GM23338 (cell line): ENCODE measurements at regions not wholly inside any gene's neighbourhood (a gene's known extent, or its start where the extent isn't known, plus 50 kb on each side); places are given as distances from the start of the nearest gene placed in this dataset.
A peak's percentile ranks its signal among the peaks of the same experiment; 100 is the strongest.

ENCODE experiments used
- ATAC-seq: fragments of 200-7000 bp; cut with Tn5 transposase; 3 replicates; pipeline ENCODE4 v1.9.1; 2020
- DNase-seq: peaks from one replicate; pipeline ENCODE4 v3.0.0-alpha.2; 2015; ENCODE audit warnings: low spot score
- H2AFZ ChIP-seq: fragments of 200-600 bp; sonication (generic); 2 replicates; pipeline ENCODE4 v1.8.0; 2016; ENCODE audit warnings: antibody characterized with exemption, mild to moderate bottlenecking, moderate library complexity
- H3F3A ChIP-seq: fragments of 200-600 bp; sonication (generic); replicated peaks from 2 replicates; pipeline ENCODE4 v1.8.0; 2017; ENCODE audit warnings: antibody characterized with exemption, mixed run types, low read depth
- H3K27ac ChIP-seq: fragments of 200-600 bp; sonication (generic); 2 replicates; pipeline ENCODE4 v1.6.1; 2016; ENCODE audit warnings: low read depth
- H3K27me3 ChIP-seq: fragments of 200-600 bp; sonication (generic); 2 replicates; pipeline ENCODE4 v1.8.0; 2016; ENCODE audit warnings: mild to moderate bottlenecking, mixed run types, moderate library complexity; ENCODE audit not compliant: insufficient read depth
- H3K36me3 ChIP-seq: fragments of 200-600 bp; sonication (generic); 2 replicates; pipeline ENCODE4 v1.8.0; 2016; ENCODE audit warnings: mild to moderate bottlenecking; ENCODE audit not compliant: insufficient read depth
- H3K4me1 ChIP-seq: fragments of 200-600 bp; sonication (generic); 2 replicates; pipeline ENCODE4 v1.8.0; 2016; ENCODE audit warnings: mild to moderate bottlenecking, moderate library complexity; ENCODE audit not compliant: insufficient read depth
- H3K4me2 ChIP-seq: fragments of 200-600 bp; sonication (generic); 2 replicates; pipeline ENCODE4 v1.7.1; 2017; ENCODE audit warnings: mixed run types
- H3K4me3 ChIP-seq: fragments of 200-600 bp; sonication (generic); 2 replicates; pipeline ENCODE4 v1.6.1; 2016; ENCODE audit warnings: mixed run types
- H3K79me2 ChIP-seq: fragments of 200-600 bp; sonication (generic); replicated peaks from 2 replicates; pipeline ENCODE4 v1.8.0; 2017; ENCODE audit warnings: mild to moderate bottlenecking; ENCODE audit not compliant: insufficient read depth
- H3K9me2 ChIP-seq: fragments of 200-600 bp; sonication (generic); 2 replicates; pipeline ENCODE4 v1.8.0; 2017; ENCODE audit not compliant: insufficient read depth
- H4K20me1 ChIP-seq: fragments of 200-600 bp; sonication (generic); replicated peaks from 2 replicates; pipeline ENCODE4 v1.8.0; 2017; ENCODE audit warnings: mild to moderate bottlenecking; ENCODE audit not compliant: insufficient read depth
- H3K27ac Mint-ChIP-seq: 2 replicates; pipeline ENCODE4 v1.8.0; 2020; ENCODE audit warnings: inconsistent platforms, mild to moderate bottlenecking, moderate library complexity, mixed read lengths
- H3K27me3 Mint-ChIP-seq: 3 replicates; pipeline ENCODE4 v1.8.0; 2022; ENCODE audit warnings: low read depth, mild to moderate bottlenecking, moderate library complexity, mixed read lengths, inconsistent platforms; ENCODE audit not compliant: insufficient read depth, poor library complexity
- H3K36me3 Mint-ChIP-seq: 3 replicates; pipeline ENCODE4 v1.8.0; 2021; ENCODE audit warnings: low read depth, mild to moderate bottlenecking, inconsistent platforms, moderate library complexity, mixed read lengths
- H3K4me1 Mint-ChIP-seq: 3 replicates; pipeline ENCODE4 v1.8.0; 2020; ENCODE audit warnings: mild to moderate bottlenecking, inconsistent platforms, mixed read lengths
- H3K4me3 Mint-ChIP-seq: 3 replicates; pipeline ENCODE4 v1.8.0; 2021; ENCODE audit warnings: moderate library complexity, mild to moderate bottlenecking, inconsistent platforms, mixed read lengths
- H3K9me3 Mint-ChIP-seq: 3 replicates; pipeline ENCODE4 v1.8.0; 2020; ENCODE audit warnings: moderate library complexity, mild to moderate bottlenecking, inconsistent platforms, mixed read lengths
- CREB1 ChIP-seq: fragments of 250-450 bp; sonication (Bioruptor Pico); IDR thresholded peaks from 2 replicates; pipeline ENCODE4 v1.5.0; 2020; ENCODE audit warnings: low read depth, mild to moderate bottlenecking, moderate library complexity
- CTCF ChIP-seq, 2 experiments: fragments of 200-600 bp in 1 of 2; sonication (generic) in 1 of 2; conservative IDR thresholded peaks; 2 replicates each; pipeline versions ENCODE4 v1.5.1 to v1.6.1; 2016 to 2017; ENCODE audit warnings: antibody characterized with exemption in 2 of 2, low read depth in 2 of 2, mild to moderate bottlenecking in 2 of 2, moderate library complexity in 1 of 2
- EZH2 ChIP-seq: fragments of 200-600 bp; sonication (generic); IDR thresholded peaks from one replicate; pipeline ENCODE4 v1.8.0; 2017; ENCODE audit warnings: antibody characterized with exemption, mild to moderate bottlenecking, low read depth; ENCODE audit not compliant: unreplicated experiment
- JUNB ChIP-seq: IDR thresholded peaks from one replicate; pipeline ENCODE4 v1.6.1; 2016; ENCODE audit warnings: antibody characterized with exemption; ENCODE audit not compliant: unreplicated experiment
- NANOG ChIP-seq: IDR thresholded peaks from 2 replicates; pipeline ENCODE4 v1.6.1; 2016; ENCODE audit warnings: antibody characterized with exemption, borderline replicate concordance
- POLR2AphosphoS5 ChIP-seq: IDR thresholded peaks from 2 replicates; pipeline ENCODE4 v1.6.1; 2016; ENCODE audit warnings: antibody characterized with exemption, low read depth
- STAT1 ChIP-seq: IDR thresholded peaks from one replicate; pipeline ENCODE4 v1.6.1; 2016; ENCODE audit warnings: antibody characterized with exemption; ENCODE audit not compliant: unreplicated experiment
- ZNF114 ChIP-seq: fragments of 250-450 bp; sonication (Bioruptor Pico); IDR thresholded peaks from 2 replicates; pipeline ENCODE4 v1.5.0; 2020; ENCODE audit warnings: mild to moderate bottlenecking, moderate library complexity

- peaks cover 13% of the 10 kb centered on the region for H3K4me1 Mint-ChIP-seq
These were observed 266.9 kb downstream of the RPS24 start for GRCh38 chr10:78300526-78300925.

GRCh38 chr10:78301481-78301880, 267.8 kb downstream of the RPS24 start:
- no peak overlapping the region for H3K4me3 ChIP-seq
- no peak overlapping the region for H3K27ac Mint-ChIP-seq
- H4K20me1 ChIP-seq: no peaks in the 10 kb centered on the region
- H3F3A ChIP-seq: no peaks in the 10 kb centered on the region
- peaks cover 10% of the 10 kb centered on the region for H3K4me1 ChIP-seq
- TF ChIP-seq STAT1 (no peak), NANOG (no peak), CREB1 (no peak), JUNB (no peak)
- no peak for ATAC-seq
- no peaks in the 10 kb centered on the region for H3K36me3 Mint-ChIP-seq
- H3K4me1 Mint-ChIP-seq: peaks cover 21% of the 10 kb centered on the region
- no peaks in the 10 kb centered on the region for H3K36me3 ChIP-seq
- no peaks in the 10 kb centered on the region for H3K79me2 ChIP-seq
- H3K27ac ChIP-seq: no peak overlapping the region
- H3K4me2 ChIP-seq: no peak overlapping the region
- H2AFZ ChIP-seq: peak overlapping the region; percentile 90; the same call in 1 of the 2 replicates
- H3K9me2 ChIP-seq: 0 out of 2 replicates have a peak, but pooled peaks cover 6% of the 10 kb centered on the region
- H3K27me3 ChIP-seq: no peaks in the 10 kb centered on the region
- DNase-seq: no peak
- no peak overlapping the region for H3K4me3 Mint-ChIP-seq
- peaks cover 11% of the 10 kb centered on the region for H3K27me3 Mint-ChIP-seq
- H3K9me3 Mint-ChIP-seq: peaks cover under 1% of the 10 kb centered on the region; the same call in 2 of the 3 replicates

More at GRCh38 chr10:78300526-78300925, 266.9 kb downstream of the RPS24 start:
- H3K4me1 ChIP-seq: peaks cover 10% of the 10 kb centered on the region
- no peaks in the 10 kb centered on the region for H3F3A ChIP-seq
- Mint-ChIP-seq H3K9me3 (no peaks in the 10 kb centered on the region; the same call in 2 of the 3 replicates), H3K27ac (no peak overlapping the region), H3K36me3 (no peaks in the 10 kb centered on the region), H3K27me3 (peaks cover 11% of the 10 kb centered on the region), H3K4me3 (no peak overlapping the region)
- no peak overlapping the region for H3K27ac ChIP-seq
- 0 out of 2 replicates have a peak, but pooled peaks cover 6% of the 10 kb centered on the region for H3K9me2 ChIP-seq
- ATAC-seq (no peak), DNase-seq (no peak)
- no peak overlapping the region for H2AFZ ChIP-seq
- H3K79me2 ChIP-seq: no peaks in the 10 kb centered on the region
- no peaks in the 10 kb centered on the region for H3K36me3 ChIP-seq
- H3K4me2 ChIP-seq: no peak overlapping the region
- H4K20me1 ChIP-seq: no peaks in the 10 kb centered on the region
- TF ChIP-seq POLR2AphosphoS5 (no peak), STAT1 (no peak), CTCF (conservative IDR thresholded peaks at IDR 0.05; ENCODE audit: low read depth in 2 of 2) (no peak), CREB1 (no peak), EZH2 (no peak), ZNF114 (CRISPR knock-in tag) (no peak)
- no peaks in the 10 kb centered on the region for H3K27me3 ChIP-seq
- no peak overlapping the region for H3K4me3 ChIP-seq
